ENCODE measurements at regions not wholly inside any gene's neighbourhood (a gene's known extent, or its start where the extent isn't known, plus 50 kb on each side); places are given as distances from the start of the nearest gene placed in this dataset.

GRCh38 chr1:238826891-238827290, 559.5 kb upstream of the CHRM3 start:
- H3K79me2 ChIP-seq (ENCODE audit: insufficient read depth, low read length), result no peaks in the 10 kb centered on the region
- ChIA-PET POLR2A (no interaction called here), CTCF (ENCODE audit: low intra/inter-chr PET ratio, low total read pairs) (no interaction called here)
- no TSS peak for BruUV-seq (replicated peaks)
- no peaks in the 10 kb centered on the region for H4K20me1 ChIP-seq (ENCODE audit: insufficient read depth, low read length)
- no peak overlapping the region for H3K9ac ChIP-seq (ENCODE audit: insufficient read depth, low read depth, low read length)
- no peaks in the 10 kb centered on the region; a peak in 1 of 5 replicates for H3K27me3 ChIP-seq (ENCODE audit: control insufficient read depth in 1 of 2, insufficient read depth in 2 of 2, low read length in 2 of 2)
- in situ Hi-C loops (cut with HindIII; ENCODE audit: extremely low pct_ligation_motif_present, low pct_unique_long_range_greater_than_20kb) (no loop called here), intact Hi-C loops (cut with micrococcal nuclease; ENCODE audit: unreplicated experiment) (no loop called here)
- no peak overlapping the region for H3K4me3 ChIP-seq (replicated peaks in 1 of 3; ENCODE audit: insufficient read depth in 1 of 3, low read depth in 2 of 3, low read length in 3 of 3)
- H2AFZ ChIP-seq (ENCODE audit: low read length), result no peak overlapping the region
- no peak for DNase-seq (ENCODE audit: low spot score)
- ATAC-seq, result no peak
- H3K9me3 ChIP-seq (ENCODE audit: low read length), result peaks cover 88% of the 10 kb centered on the region
- H3K36me3 ChIP-seq (replicated peaks in 1 of 2; ENCODE audit: control insufficient read depth in 1 of 2, insufficient read depth in 2 of 2, low read length in 2 of 2), result no peaks in the 10 kb centered on the region
- no peak overlapping the region for H3K4me2 ChIP-seq (ENCODE audit: low read depth, low read length)
- H3K4me1 ChIP-seq (ENCODE audit: insufficient read depth, low read length), result no peaks in the 10 kb centered on the region
- FAIRE-seq, result no peak
- no peak for TF ChIP-seq ZNF562 (CRISPR knock-in tag; IDR thresholded peaks at IDR 0.05; ENCODE audit: borderline replicate concordance)
- no peak for TF ChIP-seq MTERF4 (CRISPR knock-in tag; IDR thresholded peaks at IDR 0.05)
- no peak for TF ChIP-seq ZNF101 (CRISPR knock-in tag; IDR thresholded peaks at IDR 0.05; ENCODE audit: borderline replicate concordance, low read depth)
- TF ChIP-seq TSC22D2 (CRISPR knock-in tag; IDR thresholded peaks at IDR 0.05; ENCODE audit: borderline replicate concordance), result no peak
- TF ChIP-seq KAT2B (IDR thresholded peaks at IDR 0.05; ENCODE audit: borderline replicate concordance, low read depth, low read length), result no peak
- TF ChIP-seq REXO4 (CRISPR knock-in tag; IDR thresholded peaks at IDR 0.05; ENCODE audit: borderline replicate concordance), result no peak
- TF ChIP-seq ZBTB21 (CRISPR knock-in tag; IDR thresholded peaks at IDR 0.05), result no peak
- TF ChIP-seq GABPA (IDR thresholded peaks at IDR 0.05; ENCODE audit: low read depth, low read length), result no peak
- TF ChIP-seq GABPA (CRISPR knock-in tag; IDR thresholded peaks at IDR 0.05; ENCODE audit: low read depth), result no peak
- TF ChIP-seq ZNF230 (CRISPR knock-in tag; IDR thresholded peaks at IDR 0.05), result no peak
- TF ChIP-seq TIGD3 (CRISPR knock-in tag; IDR thresholded peaks at IDR 0.05; ENCODE audit: borderline replicate concordance), result no peak
- TF ChIP-seq RBM39 (IDR thresholded peaks at IDR 0.05; ENCODE audit: low read depth, low read length, poor library complexity, severe bottlenecking), result no peak
- TF ChIP-seq CENPX (CRISPR knock-in tag; IDR thresholded peaks at IDR 0.05), result no peak
- no peak for TF ChIP-seq MYC (CRISPR knock-in tag; IDR thresholded peaks at IDR 0.05; ENCODE audit: borderline replicate concordance)
- TF ChIP-seq ZNF570 (CRISPR knock-in tag; IDR thresholded peaks at IDR 0.05; ENCODE audit: borderline replicate concordance), result no peak
- TF ChIP-seq, protein P1, sequence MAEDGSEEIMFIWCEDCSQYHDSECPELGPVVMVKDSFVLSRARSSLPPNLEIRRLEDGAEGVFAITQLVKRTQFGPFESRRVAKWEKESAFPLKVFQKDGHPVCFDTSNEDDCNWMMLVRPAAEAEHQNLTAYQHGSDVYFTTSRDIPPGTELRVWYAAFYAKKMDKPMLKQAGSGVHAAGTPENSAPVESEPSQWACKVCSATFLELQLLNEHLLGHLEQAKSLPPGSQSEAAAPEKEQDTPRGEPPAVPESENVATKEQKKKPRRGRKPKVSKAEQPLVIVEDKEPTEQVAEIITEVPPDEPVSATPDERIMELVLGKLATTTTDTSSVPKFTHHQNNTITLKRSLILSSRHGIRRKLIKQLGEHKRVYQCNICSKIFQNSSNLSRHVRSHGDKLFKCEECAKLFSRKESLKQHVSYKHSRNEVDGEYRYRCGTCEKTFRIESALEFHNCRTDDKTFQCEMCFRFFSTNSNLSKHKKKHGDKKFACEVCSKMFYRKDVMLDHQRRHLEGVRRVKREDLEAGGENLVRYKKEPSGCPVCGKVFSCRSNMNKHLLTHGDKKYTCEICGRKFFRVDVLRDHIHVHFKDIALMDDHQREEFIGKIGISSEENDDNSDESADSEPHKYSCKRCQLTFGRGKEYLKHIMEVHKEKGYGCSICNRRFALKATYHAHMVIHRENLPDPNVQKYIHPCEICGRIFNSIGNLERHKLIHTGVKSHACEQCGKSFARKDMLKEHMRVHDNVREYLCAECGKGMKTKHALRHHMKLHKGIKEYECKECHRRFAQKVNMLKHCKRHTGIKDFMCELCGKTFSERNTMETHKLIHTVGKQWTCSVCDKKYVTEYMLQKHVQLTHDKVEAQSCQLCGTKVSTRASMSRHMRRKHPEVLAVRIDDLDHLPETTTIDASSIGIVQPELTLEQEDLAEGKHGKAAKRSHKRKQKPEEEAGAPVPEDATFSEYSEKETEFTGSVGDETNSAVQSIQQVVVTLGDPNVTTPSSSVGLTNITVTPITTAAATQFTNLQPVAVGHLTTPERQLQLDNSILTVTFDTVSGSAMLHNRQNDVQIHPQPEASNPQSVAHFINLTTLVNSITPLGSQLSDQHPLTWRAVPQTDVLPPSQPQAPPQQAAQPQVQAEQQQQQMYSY (CRISPR knock-in tag; IDR thresholded peaks at IDR 0.05), result no peak
- no peak for TF ChIP-seq ZNF589 (CRISPR knock-in tag; conservative IDR thresholded peaks at IDR 0.05)
- TF ChIP-seq GPN1 (CRISPR knock-in tag; IDR thresholded peaks at IDR 0.05; ENCODE audit: borderline replicate concordance), result no peak
- no peak for TF ChIP-seq U2AF2 (IDR thresholded peaks at IDR 0.05; ENCODE audit: low read depth, low read length)
- TF ChIP-seq DNMT1 (CRISPR knock-in tag; IDR thresholded peaks at IDR 0.05), result no peak
- no peak for TF ChIP-seq ERF (CRISPR knock-in tag; IDR thresholded peaks at IDR 0.05)
- no peak overlapping the region for H3K27ac ChIP-seq (ENCODE audit: extremely low read length, insufficient read depth, low read length)
